ENCODE measurements at regions not wholly inside any gene's neighbourhood (a gene's known extent, or its start where the extent isn't known, plus 50 kb on each side); places are given as distances from the start of the nearest gene placed in this dataset.

DNA sequence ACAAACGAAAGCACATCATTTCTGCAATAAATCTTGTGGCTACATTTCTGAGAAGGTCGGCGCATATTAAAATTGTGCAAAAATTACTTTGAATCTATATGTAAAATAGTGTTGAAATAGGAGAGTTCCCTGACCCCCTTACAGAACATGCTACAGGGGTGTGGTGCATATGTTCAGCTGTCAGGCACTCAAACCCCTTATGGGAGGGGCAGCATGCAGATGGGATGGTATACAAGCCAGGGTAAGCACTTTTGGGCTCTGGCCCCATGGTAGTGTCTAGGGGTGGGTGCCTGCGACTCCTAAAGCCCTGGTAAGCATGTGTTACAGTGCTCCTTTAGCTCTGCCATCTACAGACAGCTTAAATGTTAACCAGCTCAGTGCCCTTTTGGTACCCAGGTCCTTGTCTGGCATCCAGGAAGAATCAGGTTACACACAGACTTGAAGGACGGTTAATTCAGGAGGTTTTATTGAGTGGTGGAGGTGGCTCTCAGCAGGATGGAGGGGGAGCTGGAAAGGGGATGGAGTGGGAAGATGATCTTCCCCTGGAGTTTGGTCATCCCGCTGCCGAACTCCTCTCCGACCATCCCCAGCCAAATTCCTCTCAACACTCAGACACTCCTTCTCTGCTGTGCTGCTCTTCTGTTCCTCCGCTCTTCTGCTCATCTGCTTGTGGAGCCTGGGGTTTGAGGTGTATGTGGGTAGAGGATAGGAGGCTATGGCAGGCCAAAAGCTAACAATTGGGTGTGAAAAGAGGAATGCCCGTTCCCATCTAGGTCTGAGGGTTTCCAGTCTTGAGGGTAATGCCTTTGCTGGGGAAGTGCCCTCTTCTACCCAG lies 84.6 kb upstream of the RASEF start:
- no peak overlapping the region for H3K4me3 ChIP-seq (ENCODE audit: low read depth, low read length)
- ChIA-PET CTCF (no interaction called here), POLR2A (no interaction called here)
- TF ChIP-seq, protein P1, sequence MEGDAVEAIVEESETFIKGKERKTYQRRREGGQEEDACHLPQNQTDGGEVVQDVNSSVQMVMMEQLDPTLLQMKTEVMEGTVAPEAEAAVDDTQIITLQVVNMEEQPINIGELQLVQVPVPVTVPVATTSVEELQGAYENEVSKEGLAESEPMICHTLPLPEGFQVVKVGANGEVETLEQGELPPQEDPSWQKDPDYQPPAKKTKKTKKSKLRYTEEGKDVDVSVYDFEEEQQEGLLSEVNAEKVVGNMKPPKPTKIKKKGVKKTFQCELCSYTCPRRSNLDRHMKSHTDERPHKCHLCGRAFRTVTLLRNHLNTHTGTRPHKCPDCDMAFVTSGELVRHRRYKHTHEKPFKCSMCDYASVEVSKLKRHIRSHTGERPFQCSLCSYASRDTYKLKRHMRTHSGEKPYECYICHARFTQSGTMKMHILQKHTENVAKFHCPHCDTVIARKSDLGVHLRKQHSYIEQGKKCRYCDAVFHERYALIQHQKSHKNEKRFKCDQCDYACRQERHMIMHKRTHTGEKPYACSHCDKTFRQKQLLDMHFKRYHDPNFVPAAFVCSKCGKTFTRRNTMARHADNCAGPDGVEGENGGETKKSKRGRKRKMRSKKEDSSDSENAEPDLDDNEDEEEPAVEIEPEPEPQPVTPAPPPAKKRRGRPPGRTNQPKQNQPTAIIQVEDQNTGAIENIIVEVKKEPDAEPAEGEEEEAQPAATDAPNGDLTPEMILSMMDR (IDR thresholded peaks at IDR 0.05; ENCODE audit: insufficient read depth, low read depth, low read length), result no peak
- no peaks in the 10 kb centered on the region for H3K27me3 ChIP-seq (ENCODE audit: control insufficient read depth, insufficient read depth, low read length)
- DNase-seq (ENCODE audit: low read depth), result no peak
- no peaks in the 10 kb centered on the region for H3K36me3 ChIP-seq (ENCODE audit: control insufficient read depth, insufficient read depth, low read length)

DNA sequence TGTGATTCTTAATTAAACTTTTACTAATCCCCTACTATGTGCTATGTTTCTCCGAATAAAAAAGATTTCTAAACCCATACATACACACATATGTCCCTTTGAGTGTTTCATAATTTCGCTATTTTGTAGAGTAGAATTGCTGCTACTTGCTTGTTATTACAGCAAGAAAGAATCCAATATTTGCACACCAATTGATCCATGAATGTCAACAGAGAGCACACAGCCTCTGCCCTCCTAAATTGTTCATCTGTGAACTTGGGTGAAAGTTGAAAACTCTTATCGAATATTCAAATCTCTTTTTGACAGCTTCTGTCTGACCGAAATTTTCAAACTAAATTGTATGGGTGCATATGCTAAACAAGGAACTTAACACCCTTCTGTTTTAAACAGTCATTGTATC lies 83.4 kb upstream of the RASEF start:
- POLR2A ChIA-PET, result no interaction called here

DNA sequence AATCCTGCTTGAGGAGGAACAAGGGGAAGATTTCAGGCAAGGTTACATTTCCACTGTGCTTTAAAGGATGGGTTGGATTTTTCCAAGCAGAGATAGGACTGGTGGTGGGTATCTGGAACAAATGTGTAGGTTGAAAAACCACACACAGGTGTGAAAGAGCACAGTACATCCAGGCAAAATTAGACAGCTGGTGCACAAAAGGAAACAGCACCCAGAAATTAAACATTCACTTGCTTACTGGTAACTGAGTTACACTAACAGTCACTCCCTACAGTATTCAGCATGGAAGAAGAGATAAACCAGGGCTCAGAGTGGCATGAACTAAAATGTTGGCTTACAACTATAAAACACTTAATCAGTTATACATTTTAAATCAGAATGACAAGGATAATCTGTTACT lies 81.5 kb upstream of the RASEF start:
- CTCF ChIA-PET, result no interaction called here
- POLR2A ChIA-PET, result no interaction called here

More for the DNA sequence above, 83.4 kb upstream of the RASEF start:
- no peak for DNase-seq (ENCODE audit: low read depth)
- H3K4me3 ChIP-seq (ENCODE audit: low read depth, low read length), result no peak overlapping the region
- H3K27me3 ChIP-seq (ENCODE audit: control insufficient read depth, insufficient read depth, low read length), result no peaks in the 10 kb centered on the region
- CTCF ChIA-PET, result no interaction called here
- TF ChIP-seq, protein P1 (IDR thresholded peaks at IDR 0.05; ENCODE audit: insufficient read depth, low read depth, low read length), result no peak
- no peaks in the 10 kb centered on the region for H3K36me3 ChIP-seq (ENCODE audit: control insufficient read depth, insufficient read depth, low read length)

DNA sequence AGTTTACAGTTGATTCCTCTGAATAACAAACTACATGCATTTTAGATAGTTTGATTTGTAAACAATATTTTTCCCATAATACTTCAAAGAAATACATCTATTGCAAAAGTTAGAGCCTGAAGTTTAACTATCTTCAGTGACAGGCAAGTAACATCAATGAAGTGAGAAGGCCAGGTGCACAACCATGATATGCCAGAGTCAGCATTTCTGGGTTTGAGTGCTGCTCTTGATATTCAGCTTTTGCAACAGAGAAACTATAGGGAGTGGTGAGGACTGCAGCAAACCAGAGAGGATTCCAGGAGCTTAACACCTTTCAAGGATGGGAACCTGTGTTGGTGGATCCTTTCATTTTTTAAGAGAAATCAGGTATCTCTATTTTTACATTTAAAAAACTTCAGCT lies 79.4 kb upstream of the RASEF start:
- no peak for DNase-seq (ENCODE audit: low read depth)
- POLR2A ChIA-PET, result no interaction called here
- Histone ChIP-seq H3K27me3 (ENCODE audit: control insufficient read depth, insufficient read depth, low read length) (no peaks in the 10 kb centered on the region), H3K36me3 (ENCODE audit: control insufficient read depth, insufficient read depth, low read length) (no peaks in the 10 kb centered on the region), H3K4me3 (ENCODE audit: low read depth, low read length) (no peak overlapping the region)
- CTCF ChIA-PET, result interaction anchor here (1.6 kb wide), 1 partner anchor 12 kb away, joined by 4 read pairs; no protein-coding TSS in a partner anchor
- TF ChIP-seq, protein P1 (IDR thresholded peaks at IDR 0.05; ENCODE audit: insufficient read depth, low read depth, low read length), result no peak

More for the DNA sequence above, 81.5 kb upstream of the RASEF start:
- Histone ChIP-seq H3K4me3 (ENCODE audit: low read depth, low read length) (no peak overlapping the region), H3K36me3 (ENCODE audit: control insufficient read depth, insufficient read depth, low read length) (no peaks in the 10 kb centered on the region), H3K27me3 (ENCODE audit: control insufficient read depth, insufficient read depth, low read length) (no peaks in the 10 kb centered on the region)
- no peak for DNase-seq (ENCODE audit: low read depth)
- TF ChIP-seq, protein P1 (IDR thresholded peaks at IDR 0.05; ENCODE audit: insufficient read depth, low read depth, low read length), result no peak

DNA sequence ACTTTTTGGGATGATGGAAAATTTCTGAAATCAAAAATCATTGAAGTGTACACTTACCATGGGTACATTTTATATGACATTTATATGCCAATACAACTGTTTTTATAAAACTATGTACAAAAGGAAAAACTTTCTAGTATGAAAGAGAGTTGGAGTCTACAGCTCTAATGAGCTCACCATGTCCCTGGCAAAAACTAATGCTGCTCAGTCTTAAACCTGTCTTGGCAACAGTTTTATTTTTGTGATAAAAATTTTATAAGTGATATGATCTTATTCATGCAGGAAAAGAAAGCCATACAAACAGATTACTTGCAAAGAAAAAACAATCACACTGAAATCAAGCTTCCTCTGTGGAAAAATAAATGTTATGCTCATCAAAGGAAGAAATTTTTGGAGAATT lies 78.9 kb upstream of the RASEF start:
- Histone ChIP-seq H3K4me3 (ENCODE audit: low read depth, low read length) (no peak overlapping the region), H3K36me3 (ENCODE audit: control insufficient read depth, insufficient read depth, low read length) (no peaks in the 10 kb centered on the region), H3K27me3 (ENCODE audit: control insufficient read depth, insufficient read depth, low read length) (no peaks in the 10 kb centered on the region)
- TF ChIP-seq, protein P1 (IDR thresholded peaks at IDR 0.05; ENCODE audit: insufficient read depth, low read depth, low read length), result no peak
- POLR2A ChIA-PET, result no interaction called here
- no peak for DNase-seq (ENCODE audit: low read depth)
- CTCF ChIA-PET, result no interaction called here
